ENCODE measurements at regions not wholly inside any gene's neighbourhood (a gene's known extent, or its start where the extent isn't known, plus 50 kb on each side); places are given as distances from the start of the nearest gene placed in this dataset.

- Histone ChIP-seq H3K4me2 (ENCODE audit: control insufficient read depth, insufficient read depth) (no peak overlapping the region), H3K9ac (ENCODE audit: control insufficient read depth, insufficient read depth, low read length) (no peak overlapping the region), H3K9me3 (replicated peaks; ENCODE audit: control insufficient read depth, insufficient read depth, low read length) (no peaks in the 10 kb centered on the region), H3K4me3 (no peak overlapping the region), H4K20me1 (ENCODE audit: control insufficient read depth, insufficient read depth) (no peaks in the 10 kb centered on the region), H3K79me2 (ENCODE audit: control insufficient read depth, insufficient read depth, low read length) (no peaks in the 10 kb centered on the region), H3K36me3 (ENCODE audit: control insufficient read depth in 2 of 2, insufficient read depth in 2 of 2, low read length in 1 of 2) (no peaks in the 10 kb centered on the region), H3K27ac (ENCODE audit: control insufficient read depth, insufficient read depth) (no peak overlapping the region), H2AFZ (ENCODE audit: control insufficient read depth, low read depth, low read length) (no peak overlapping the region), H3K4me1 (ENCODE audit: control insufficient read depth, insufficient read depth, low read length) (no peaks in the 10 kb centered on the region), H3K27me3 (replicated peaks in 1 of 2; ENCODE audit: control insufficient read depth in 2 of 2, insufficient read depth in 2 of 2, low read length in 1 of 2) (no peaks in the 10 kb centered on the region)
- DNase-seq (ENCODE audit: low read depth, low spot score) = no peak
- in situ Hi-C loops (cut with MboI) (no loop called here), intact Hi-C loops (cut with micrococcal nuclease; ENCODE audit: unreplicated experiment) (no loop called here)
- CTCF ChIA-PET = interaction anchor here (1.2 kb wide), 1 partner anchor 10 kb away, joined by 3 read pairs; no protein-coding TSS in a partner anchor
- no peak for FAIRE-seq
- SMC1A ChIA-PET (ENCODE audit: uncharacterized antibody, unreplicated experiment) = no interaction called here
- no peak for ATAC-seq
- no peak for TF ChIP-seq RB1 (IDR thresholded peaks at IDR 0.05; ENCODE audit: borderline replicate concordance)
- TF ChIP-seq ZNF217 (IDR thresholded peaks at IDR 0.05) = no peak
- TF ChIP-seq CUX1 (IDR thresholded peaks at IDR 0.05; ENCODE audit: insufficient replicate concordance, low read depth, low read length) = no peak
- no peak for TF ChIP-seq YY1 (IDR thresholded peaks at IDR 0.05; ENCODE audit: low read depth, low read length)
- no peak for TF ChIP-seq TCF3 (IDR thresholded peaks at IDR 0.05; ENCODE audit: borderline replicate concordance, insufficient read depth, low read depth, low read length)
- TF ChIP-seq PBX3 (IDR thresholded peaks at IDR 0.05; ENCODE audit: insufficient replicate concordance, low read depth, low read length) = no peak
- no peak for TF ChIP-seq NRF1 (conservative IDR thresholded peaks at IDR 0.05; ENCODE audit: low read depth, low read length)
- no peak for TF ChIP-seq CHD4 (IDR thresholded peaks at IDR 0.05)
- no peak for TF ChIP-seq KAT2A (conservative IDR thresholded peaks at IDR 0.05; ENCODE audit: control insufficient read depth, low read depth, low read length)
- POLR2A ChIA-PET = no interaction called here
- RAD21 ChIA-PET (ENCODE audit: unreplicated experiment) = no interaction called here
- no TSS peak for BruUV-seq (replicated peaks)
These were observed 1393.3 kb downstream of the MAT2B start for GRCh38 chr5:164898705-164899104.

Data from GM12878 (cell line).